ENCODE measurements at regions not wholly inside any gene's neighbourhood (a gene's known extent, or its start where the extent isn't known, plus 50 kb on each side); places are given as distances from the start of the nearest gene placed in this dataset.

DNA sequence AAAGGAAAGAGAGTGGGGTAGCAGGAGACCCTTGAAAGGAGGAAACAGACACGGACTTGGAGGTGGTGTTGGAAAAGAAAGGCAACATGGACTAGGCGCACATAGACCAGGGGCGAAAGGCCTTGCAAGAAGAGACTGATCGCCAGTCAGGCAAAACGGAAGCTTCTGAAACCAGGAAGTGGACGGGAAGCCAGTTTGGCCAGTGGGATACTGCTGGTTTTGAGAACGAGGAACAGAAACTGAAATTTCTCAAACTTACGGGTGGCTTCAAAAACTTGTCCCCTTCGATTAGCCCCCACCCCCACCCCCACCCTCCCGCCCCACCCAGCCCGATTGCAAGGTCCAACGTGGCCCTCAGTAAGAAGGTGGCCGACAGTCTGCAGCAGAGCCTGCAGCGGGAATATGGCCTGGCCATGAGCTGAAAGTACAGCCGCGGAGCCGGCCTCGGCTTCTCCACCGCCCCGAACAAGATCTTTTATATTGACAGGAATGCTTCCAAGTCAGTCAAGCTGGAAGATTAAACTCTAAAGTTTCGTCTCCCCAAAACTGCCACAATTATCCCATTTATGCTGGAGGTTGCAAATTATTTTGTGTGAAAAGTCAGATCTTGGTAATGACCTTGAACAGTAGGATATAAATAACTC is 364.7 kb downstream of the BCAT1 start:
- 92% methylated on average over 21 of the region's 21 CpGs for WGBS
- Histone ChIP-seq H3K9me3 (ENCODE audit: control insufficient read depth, low read length) (no peaks in the 10 kb centered on the region), H3K4me3 (ENCODE audit: low read length) (no peak overlapping the region), H3K27me3 (ENCODE audit: control insufficient read depth, insufficient read depth) (no peaks in the 10 kb centered on the region), H3K27ac (ENCODE audit: low read length) (no peak overlapping the region), H3K4me1 (ENCODE audit: control insufficient read depth, insufficient read depth, low read length) (no peaks in the 10 kb centered on the region)
- peak in 1 of 3 donors; percentile 36 for DNase-seq
- ATAC-seq, result no peak
- intact Hi-C loops (cut with DNase I), result no loop called here

- no peaks in the 10 kb centered on the region for H3K27me3 ChIP-seq (ENCODE audit: control insufficient read depth, insufficient read depth)
- H3K27ac ChIP-seq (ENCODE audit: low read length), result no peak overlapping the region
- H3K4me3 ChIP-seq (ENCODE audit: low read length), result no peak overlapping the region
- ATAC-seq (no peak), DNase-seq (peak in 1 of 3 donors; percentile 51)
- no peaks in the 10 kb centered on the region for H3K4me1 ChIP-seq (ENCODE audit: control insufficient read depth, insufficient read depth, low read length)
- 98% methylated on average over 18 of the region's 18 CpGs for WGBS
- H3K9me3 ChIP-seq (ENCODE audit: control insufficient read depth, low read length), result no peaks in the 10 kb centered on the region
- intact Hi-C loops (cut with DNase I), result no loop called here
Observed at GRCh38 chr12:24582954-24583601, 365.8 kb downstream of the BCAT1 start.

DNA sequence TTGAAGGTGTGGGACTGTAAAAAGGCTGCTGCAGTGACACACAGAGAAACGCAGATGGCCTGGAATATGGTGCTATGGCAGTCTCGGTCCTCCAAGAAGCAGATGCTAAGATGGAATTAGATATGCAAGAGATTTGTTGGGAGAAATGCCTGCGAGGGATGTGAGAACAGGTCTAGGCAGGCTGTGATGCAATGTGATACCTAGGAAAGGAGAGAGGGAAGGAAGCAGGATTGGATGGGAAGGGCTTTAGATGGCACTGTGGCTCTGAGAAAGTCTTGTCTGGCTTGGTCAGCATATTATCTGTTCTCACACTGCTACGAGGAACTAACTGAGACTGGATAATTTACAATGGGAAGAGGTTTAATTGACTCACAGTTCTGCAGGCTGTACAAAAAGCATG is 374.4 kb downstream of the BCAT1 start:
- DNase-seq, result no peak
- Histone ChIP-seq H3K4me3 (ENCODE audit: low read length) (no peak overlapping the region), H3K9me3 (ENCODE audit: control insufficient read depth, low read length) (no peaks in the 10 kb centered on the region), H3K27ac (ENCODE audit: low read length) (no peak overlapping the region), H3K4me1 (ENCODE audit: control insufficient read depth, insufficient read depth, low read length) (no peaks in the 10 kb centered on the region), H3K27me3 (ENCODE audit: control insufficient read depth, insufficient read depth) (no peaks in the 10 kb centered on the region)
- WGBS, result 79% methylated on average over 4 of the region's 4 CpGs
- ATAC-seq, result no peak
- intact Hi-C loops (cut with DNase I), result no loop called here

- intact Hi-C loops (cut with DNase I), result no loop called here
Observed at GRCh38 chr12:24573621-24574020, 375.3 kb downstream of the BCAT1 start.

DNA sequence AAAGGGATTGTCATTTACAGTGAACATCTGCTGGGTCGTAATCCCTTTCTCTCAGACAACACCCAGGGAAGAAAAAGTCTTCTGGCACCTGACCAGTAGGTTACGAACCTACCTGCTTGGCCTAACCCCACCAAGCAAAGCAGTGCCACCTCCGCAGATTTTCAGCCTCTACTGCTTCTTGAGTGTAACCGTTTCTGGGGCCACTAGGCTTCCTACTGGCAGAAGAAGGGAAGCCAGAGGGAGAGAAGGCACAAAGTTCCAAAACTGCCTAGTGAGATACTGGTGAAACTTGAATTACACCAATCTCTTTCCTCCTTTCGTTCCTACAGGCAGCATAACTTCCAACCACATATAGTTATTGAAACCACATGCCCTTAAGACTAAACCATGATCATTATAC is 383.6 kb downstream of the BCAT1 start:
- WGBS, result 82% methylated on average over 5 of the region's 5 CpGs
- Histone ChIP-seq H3K4me3 (ENCODE audit: low read length) (no peak overlapping the region), H3K27ac (ENCODE audit: low read length) (no peak overlapping the region), H3K9me3 (ENCODE audit: control insufficient read depth, low read length) (no peaks in the 10 kb centered on the region), H3K27me3 (ENCODE audit: control insufficient read depth, insufficient read depth) (no peaks in the 10 kb centered on the region), H3K4me1 (ENCODE audit: control insufficient read depth, insufficient read depth, low read length) (no peaks in the 10 kb centered on the region)
- no peak for ATAC-seq
- intact Hi-C loops (cut with DNase I), result no loop called here
- DNase-seq, result no peak

More at GRCh38 chr12:24573621-24574020, 375.3 kb downstream of the BCAT1 start:
- ATAC-seq (no peak), DNase-seq (no peak)
- no peaks in the 10 kb centered on the region for H3K9me3 ChIP-seq (ENCODE audit: control insufficient read depth, low read length)
- H3K27ac ChIP-seq (ENCODE audit: low read length), result no peak overlapping the region
- no peak overlapping the region for H3K4me3 ChIP-seq (ENCODE audit: low read length)
- H3K4me1 ChIP-seq (ENCODE audit: control insufficient read depth, insufficient read depth, low read length), result no peaks in the 10 kb centered on the region
- H3K27me3 ChIP-seq (ENCODE audit: control insufficient read depth, insufficient read depth), result no peaks in the 10 kb centered on the region

- Histone ChIP-seq H3K27me3 (ENCODE audit: control insufficient read depth, insufficient read depth) (no peaks in the 10 kb centered on the region), H3K4me1 (ENCODE audit: control insufficient read depth, insufficient read depth, low read length) (no peaks in the 10 kb centered on the region), H3K4me3 (ENCODE audit: low read length) (peak overlapping the region; percentile 98), H3K9me3 (ENCODE audit: control insufficient read depth, low read length) (no peaks in the 10 kb centered on the region), H3K27ac (ENCODE audit: low read length) (no peak overlapping the region)
- ATAC-seq (peak; percentile 58 to 68), DNase-seq (peak; percentile 48 to 79 (median 78))
- intact Hi-C loops (cut with DNase I), result no loop called here
- under 1% methylated on average over 54 of the region's 54 CpGs for WGBS
Observed at GRCh38 chr12:24562771-24563431, 386.0 kb downstream of the BCAT1 start.

DNA sequence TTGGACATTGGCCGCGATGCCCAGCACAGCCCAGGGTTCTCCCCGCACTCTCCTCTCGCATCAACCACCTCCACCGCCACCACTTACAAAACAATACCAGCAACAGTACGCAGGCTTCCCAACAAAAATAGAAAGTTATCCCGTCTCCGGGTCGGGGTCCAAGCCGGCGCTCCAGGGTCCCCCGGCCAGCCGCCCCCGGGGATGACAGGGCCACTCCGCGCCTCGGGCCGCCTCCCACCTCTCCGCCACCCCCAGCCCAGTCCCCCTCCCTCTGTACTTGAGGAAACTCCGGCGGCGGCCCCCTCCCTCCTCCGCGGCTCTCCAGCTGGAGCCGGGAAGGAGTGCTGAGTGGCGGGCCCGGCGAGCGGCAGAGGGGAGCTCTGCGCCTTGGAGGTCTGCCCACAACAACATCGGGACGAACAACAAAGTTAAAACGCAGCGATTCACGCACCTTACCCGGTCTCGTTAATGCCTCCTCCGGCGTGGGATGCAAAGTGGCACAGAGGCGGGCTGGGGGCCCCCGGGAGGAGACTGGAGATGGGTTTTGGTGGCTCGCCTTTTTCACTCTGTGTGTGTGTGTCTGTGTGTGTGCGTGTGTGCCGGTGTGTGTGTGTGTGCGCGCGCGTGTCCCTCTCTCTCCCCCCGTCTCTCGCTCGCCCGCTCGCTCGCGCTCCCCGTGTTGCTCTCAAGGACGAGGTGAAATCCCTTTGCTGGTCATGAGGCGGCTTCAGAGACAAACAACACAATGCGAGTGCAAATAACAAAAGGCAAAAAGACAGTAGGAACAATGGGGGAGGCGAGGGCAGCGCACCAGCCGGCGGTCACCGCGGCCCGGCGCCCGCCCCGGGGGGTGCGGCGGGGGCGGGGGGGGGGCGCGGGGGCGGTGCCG is 386.8 kb downstream of the BCAT1 start:
- DNase-seq, result peak; percentile 66 to 90 (median 89)
- H3K4me3 ChIP-seq (ENCODE audit: low read length), result peak overlapping the region; percentile 98
- intact Hi-C loops (cut with DNase I), result no loop called here
- H3K27me3 ChIP-seq (ENCODE audit: control insufficient read depth, insufficient read depth), result no peaks in the 10 kb centered on the region
- peak; percentile 90 for ATAC-seq
- H3K27ac ChIP-seq (ENCODE audit: low read length), result peak overlapping the region; percentile 96
- no peaks in the 10 kb centered on the region for H3K9me3 ChIP-seq (ENCODE audit: control insufficient read depth, low read length)
- WGBS, result under 1% methylated on average over 76 of the region's 76 CpGs
- H3K4me1 ChIP-seq (ENCODE audit: control insufficient read depth, insufficient read depth, low read length), result no peaks in the 10 kb centered on the region

DNA sequence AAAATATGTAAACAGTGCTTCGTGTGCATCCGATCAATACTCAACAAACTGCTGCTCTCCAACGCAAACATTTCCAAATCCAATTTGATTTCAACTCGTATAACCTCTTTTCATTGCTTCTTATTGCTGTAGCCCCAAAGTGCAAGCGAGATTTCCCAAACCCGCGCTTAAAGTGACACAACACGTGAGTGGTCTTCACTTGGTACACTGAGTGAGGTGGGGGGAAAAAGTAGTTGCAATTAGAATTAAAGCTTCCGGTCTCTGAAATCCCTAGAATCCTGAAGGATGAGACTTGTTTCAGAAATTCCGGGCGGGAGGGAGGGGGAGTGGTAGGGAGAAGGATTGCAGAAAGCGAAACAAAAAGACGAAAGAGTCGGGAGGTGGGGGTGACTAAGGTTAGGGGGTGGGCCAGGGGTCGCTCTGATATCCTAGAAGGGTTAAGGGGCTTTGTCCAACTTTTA is 387.5 kb downstream of the BCAT1 start:
- DNase-seq (no peak), ATAC-seq (peak; percentile 42 to 50)
- WGBS, result under 1% methylated on average over 15 of the region's 15 CpGs
- Histone ChIP-seq H3K4me3 (ENCODE audit: low read length) (peak overlapping the region; percentile 98), H3K9me3 (ENCODE audit: control insufficient read depth, low read length) (no peaks in the 10 kb centered on the region), H3K4me1 (ENCODE audit: control insufficient read depth, insufficient read depth, low read length) (no peaks in the 10 kb centered on the region), H3K27ac (ENCODE audit: low read length) (peak overlapping the region; percentile 96), H3K27me3 (ENCODE audit: control insufficient read depth, insufficient read depth) (no peaks in the 10 kb centered on the region)
- intact Hi-C loops (cut with DNase I), result no loop called here

DNA sequence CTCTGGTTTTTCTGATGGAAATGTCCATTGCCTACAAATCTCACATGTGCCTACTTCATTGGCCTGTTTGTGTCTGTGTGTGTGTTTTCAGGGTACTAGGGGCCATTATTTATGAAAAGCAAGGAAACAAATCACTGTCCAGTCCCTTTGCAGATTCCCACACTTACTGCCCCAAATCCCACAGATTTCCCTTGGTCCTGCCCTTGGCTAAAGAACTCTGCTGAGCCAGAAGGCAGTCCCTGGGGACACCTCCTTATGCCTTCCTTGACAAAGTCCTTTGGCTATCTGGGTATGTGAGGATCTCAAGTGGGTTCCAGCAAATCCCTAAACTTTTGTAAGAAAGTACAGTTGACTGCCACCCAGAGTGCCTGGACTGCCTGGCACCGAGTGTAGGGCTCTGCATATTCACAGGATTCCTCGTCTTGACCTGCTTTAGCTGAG is 388.1 kb downstream of the BCAT1 start:
- 17% methylated on average over 2 of the region's 2 CpGs for WGBS
- intact Hi-C loops (cut with DNase I), result no loop called here
- DNase-seq, result peak in 2 of 3 donors; percentile 38 to 58

DNA sequence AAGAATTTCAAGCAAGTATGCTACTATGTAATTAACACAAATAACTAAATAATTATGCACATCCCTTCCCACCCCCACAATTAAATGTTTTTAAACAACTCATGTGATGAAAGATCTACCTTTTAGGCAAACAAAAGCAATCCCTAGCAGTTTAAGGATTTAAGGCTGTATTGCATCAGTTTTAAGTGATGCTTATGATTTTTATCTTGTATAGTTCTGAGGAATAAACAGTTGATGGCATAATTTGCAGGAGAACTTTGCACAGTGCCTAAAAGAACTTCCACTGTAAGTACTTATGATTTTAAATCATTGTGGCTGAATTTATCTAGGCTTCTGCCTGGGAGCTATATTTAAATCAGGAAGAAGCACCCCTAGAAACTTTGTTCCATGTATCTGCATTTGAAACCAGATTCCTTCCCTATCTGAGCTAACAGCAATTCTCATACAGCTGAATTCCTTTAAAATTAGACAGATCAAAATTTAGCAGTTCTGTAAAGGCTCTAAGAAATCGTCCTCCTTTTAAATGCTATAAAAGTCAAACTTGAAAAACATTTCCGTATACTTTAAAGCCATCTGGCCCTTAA is 388.6 kb downstream of the BCAT1 start:
- Histone ChIP-seq H3K9me3 (ENCODE audit: control insufficient read depth, low read length) (no peaks in the 10 kb centered on the region), H3K27ac (ENCODE audit: low read length) (no peak overlapping the region), H3K4me1 (ENCODE audit: control insufficient read depth, insufficient read depth, low read length) (no peaks in the 10 kb centered on the region), H3K4me3 (ENCODE audit: low read length) (peak overlapping the region; percentile 98), H3K27me3 (ENCODE audit: control insufficient read depth, insufficient read depth) (no peaks in the 10 kb centered on the region)
- ATAC-seq (no peak), DNase-seq (no peak)
- WGBS, result 23% methylated on average over 2 of the region's 2 CpGs
- intact Hi-C loops (cut with DNase I), result no loop called here

More for the DNA sequence above, 388.1 kb downstream of the BCAT1 start:
- H3K4me3 ChIP-seq (ENCODE audit: low read length), result peak overlapping the region; percentile 98
- H3K27ac ChIP-seq (ENCODE audit: low read length), result peak overlapping the region; percentile 40
- peak in 1 of 2 donors; percentile 3 for ATAC-seq
- H3K27me3 ChIP-seq (ENCODE audit: control insufficient read depth, insufficient read depth), result no peaks in the 10 kb centered on the region
- H3K4me1 ChIP-seq (ENCODE audit: control insufficient read depth, insufficient read depth, low read length), result no peaks in the 10 kb centered on the region
- H3K9me3 ChIP-seq (ENCODE audit: control insufficient read depth, low read length), result no peaks in the 10 kb centered on the region
